H9 (cell line): ENCODE measurements at regions not wholly inside any gene's neighbourhood (a gene's known extent, or its start where the extent isn't known, plus 50 kb on each side); places are given as distances from the start of the nearest gene placed in this dataset.

Experiments
- DNase-seq: peaks from one replicate; pipeline ENCODE4 v3.0.0-alpha.2; 2017
- H2AFZ ChIP-seq: one replicate; pipeline ENCODE4 v1.6.1; 2013; ENCODE audit warnings: mild to moderate bottlenecking, low read length, control low read depth, moderate library complexity
- H2AK5ac ChIP-seq: 2 replicates; pipeline ENCODE4 v1.6.1; 2013; ENCODE audit warnings: low read length, control low read depth, mixed read lengths; ENCODE audit not compliant: insufficient read length
- H2BK120ac ChIP-seq: one replicate; pipeline ENCODE4 v1.6.1; 2013; ENCODE audit warnings: low read depth, mild to moderate bottlenecking, low read length, control low read depth, inconsistent platforms; ENCODE audit not compliant: poor library complexity, severe bottlenecking
- H2BK12ac ChIP-seq: 2 replicates; pipeline ENCODE4 v1.6.1; 2013; ENCODE audit warnings: low read length, control low read depth, mixed read lengths, low read depth; ENCODE audit not compliant: insufficient read length
- H2BK15ac ChIP-seq: 2 replicates; pipeline ENCODE4 v1.6.1; 2013; ENCODE audit warnings: low read depth, low read length, control low read depth
- H2BK20ac ChIP-seq: one replicate; pipeline ENCODE4 v1.6.1; 2013; ENCODE audit warnings: low read depth, mild to moderate bottlenecking, low read length, control low read depth, inconsistent platforms; ENCODE audit not compliant: poor library complexity, severe bottlenecking
- H2BK5ac ChIP-seq: 2 replicates; pipeline ENCODE4 v1.6.1; 2013; ENCODE audit warnings: low read length, control low read depth, mixed read lengths; ENCODE audit not compliant: insufficient read length
- H3K14ac ChIP-seq: 2 replicates; pipeline ENCODE4 v1.6.1; 2013; ENCODE audit warnings: low read length, control low read depth; ENCODE audit not compliant: insufficient read depth
- H3K18ac ChIP-seq: 2 replicates; pipeline ENCODE4 v1.6.1; 2013; ENCODE audit warnings: low read depth, mild to moderate bottlenecking, mixed read lengths, low read length, control low read depth; ENCODE audit not compliant: insufficient read length
- H3K23ac ChIP-seq: 2 replicates; pipeline ENCODE4 v1.6.1; 2013; ENCODE audit warnings: low read length, control low read depth, mixed read lengths, low read depth; ENCODE audit not compliant: insufficient read length
- H3K23me2 ChIP-seq: 2 replicates; pipeline ENCODE4 v1.6.1; 2013; ENCODE audit warnings: low read depth, mild to moderate bottlenecking, mixed read lengths, low read length, control low read depth; ENCODE audit not compliant: insufficient read length, poor library complexity, severe bottlenecking
- H3K27ac ChIP-seq: 2 replicates; pipeline ENCODE4 v1.5.1; 2013; ENCODE audit warnings: low read length, control low read depth, mixed read lengths, low read depth; ENCODE audit not compliant: insufficient read length
- H3K27me3 ChIP-seq: 2 replicates; pipeline ENCODE4 v1.6.1; 2013; ENCODE audit warnings: low read length, control low read depth, inconsistent platforms; ENCODE audit not compliant: insufficient read depth
- H3K4ac ChIP-seq: 2 replicates; pipeline ENCODE4 v1.6.1; 2013; ENCODE audit warnings: low read depth, mild to moderate bottlenecking, control low read depth, inconsistent platforms, low read length, moderate library complexity
- H3K4me1 ChIP-seq: 2 replicates; pipeline ENCODE4 v1.6.1; 2013; ENCODE audit warnings: low read length, control low read depth, inconsistent platforms; ENCODE audit not compliant: insufficient read depth
- H3K4me2 ChIP-seq: 2 replicates; pipeline ENCODE4 v1.6.1; 2013; ENCODE audit warnings: low read length, control low read depth, mixed read lengths; ENCODE audit not compliant: insufficient read length, insufficient read depth
- H3K56ac ChIP-seq: 2 replicates; pipeline ENCODE4 v1.6.1; 2013; ENCODE audit warnings: low read depth, mild to moderate bottlenecking, mixed read lengths, low read length, control low read depth; ENCODE audit not compliant: insufficient read length
- H3K79me1 ChIP-seq: 2 replicates; pipeline ENCODE4 v1.6.1; 2013; ENCODE audit warnings: low read depth, mild to moderate bottlenecking, moderate library complexity, low read length, control low read depth, inconsistent platforms; ENCODE audit not compliant: insufficient read depth, poor library complexity, severe bottlenecking
- H3K79me2 ChIP-seq: 2 replicates; pipeline ENCODE4 v1.6.1; 2013; ENCODE audit warnings: low read length, control low read depth, inconsistent platforms; ENCODE audit not compliant: insufficient read depth
- H3K9ac ChIP-seq: 2 replicates; pipeline ENCODE4 v1.6.1; 2013; ENCODE audit warnings: low read length, control low read depth, mixed read lengths; ENCODE audit not compliant: insufficient read length; ENCODE audit errors: extremely low read depth
- H3K9me3 ChIP-seq: one replicate; pipeline ENCODE4 v1.6.1; 2013; ENCODE audit warnings: low read depth, low read length, inconsistent platforms; ENCODE audit not compliant: control insufficient read depth
- H3T11ph ChIP-seq: one replicate; pipeline ENCODE4 v1.6.1; 2013; ENCODE audit warnings: mild to moderate bottlenecking, low read length, control low read depth, inconsistent platforms
- H4K20me1 ChIP-seq: one replicate; pipeline ENCODE4 v1.6.1; 2013; ENCODE audit not compliant: control insufficient read depth, insufficient read length, insufficient read depth
- H4K5ac ChIP-seq: 2 replicates; pipeline ENCODE4 v1.6.1; 2013; ENCODE audit warnings: low read depth, mild to moderate bottlenecking, mixed read lengths, low read length, control low read depth; ENCODE audit not compliant: insufficient read length
- H4K8ac ChIP-seq: replicated peaks from 2 replicates; pipeline ENCODE4 v1.6.1; 2013; ENCODE audit warnings: low read length, control low read depth, mixed read lengths, low read depth; ENCODE audit not compliant: insufficient read length
- H4K91ac ChIP-seq: 2 replicates; pipeline ENCODE4 v1.6.1; 2013; ENCODE audit warnings: low read depth, mild to moderate bottlenecking, moderate library complexity, mixed read lengths, low read length, control low read depth; ENCODE audit not compliant: insufficient read length
- H3K27ac Mint-ChIP-seq, 3 experiments: 2 replicates in 2 of 3; 3 replicates in 1 of 3; pipeline ENCODE4 v1.8.0; 2020 to 2021; ENCODE audit warnings: mixed read lengths in 3 of 3, mild to moderate bottlenecking in 1 of 3, moderate library complexity in 1 of 3
- H3K27me3 Mint-ChIP-seq: 2 replicates; pipeline ENCODE4 v1.8.0; 2021; ENCODE audit warnings: low read depth, mild to moderate bottlenecking, moderate library complexity, mixed read lengths
- H3K36me3 Mint-ChIP-seq, 3 experiments: 2 replicates in 2 of 3; 3 replicates in 1 of 3; pipeline ENCODE4 v1.8.0; 2020 to 2021; ENCODE audit warnings: low read depth in 3 of 3, mixed read lengths in 3 of 3; ENCODE audit not compliant: insufficient read depth in 1 of 3
- H3K4me1 Mint-ChIP-seq, 2 experiments: 2 replicates each; pipeline ENCODE4 v1.8.0; 2020; ENCODE audit warnings: mixed read lengths in 2 of 2
- H3K4me3 Mint-ChIP-seq, 2 experiments: 2 replicates in 1 of 2; 3 replicates in 1 of 2; pipeline ENCODE4 v1.8.0; 2020 to 2021; ENCODE audit warnings: mild to moderate bottlenecking in 2 of 2, mixed read lengths in 2 of 2, moderate library complexity in 1 of 2
- H3K9me3 Mint-ChIP-seq, 2 experiments: 2 replicates in 1 of 2; 3 replicates in 1 of 2; pipeline ENCODE4 v1.8.0; 2020; ENCODE audit warnings: mild to moderate bottlenecking in 2 of 2, mixed read lengths in 2 of 2, moderate library complexity in 1 of 2
- CTCF ChIP-seq: fragments of 200-600 bp; sonication (generic); conservative IDR thresholded peaks from 3 replicates; pipeline ENCODE4 v1.8.0; 2021; ENCODE audit warnings: antibody characterized with exemption, mild to moderate bottlenecking
- WGBS: extraction: QIAGEN DNeasy Blood & Tissue Kit; methylation state at CpG from one replicate; pipeline ENCODE4 v1.1.7; 2013; ENCODE audit warnings: missing lambda C conversion rate, low lambda C conversion rate, mixed read lengths; ENCODE audit not compliant: insufficient read length; ENCODE audit errors: extremely low coverage; 5-methylcytosine and 5-hydroxymethylcytosine counted together

GRCh38 chr17:14826358-14826757 is 438.8 kb downstream of the PMP22 start:
- H2BK15ac ChIP-seq = no peak overlapping the region
- H3K79me2 ChIP-seq = no peaks in the 10 kb centered on the region
- no CpG with 5 or more reads among the region's 3 CpGs for WGBS
- Mint-ChIP-seq H3K27ac (no peak overlapping the region), H3K36me3 (peaks cover 0 to 8% (median 8%) of the 10 kb centered on the region in 3 experiments; a peak in 4 of 7 replicates), H3K4me1 (0 out of 4 replicates have a peak, but pooled peaks cover 0 to 1% of the 10 kb centered on the region in 2 experiments), H3K4me3 (no peak overlapping the region), H3K27me3 (no peaks in the 10 kb centered on the region; the same call in none of the 2 replicates), H3K9me3 (peaks cover 15 to 16% of the 10 kb centered on the region in 2 experiments)
- H3K79me1 ChIP-seq = no peaks in the 10 kb centered on the region
- no peak overlapping the region for H3K4ac ChIP-seq
- H3K4me1 ChIP-seq = no peaks in the 10 kb centered on the region
- no peaks in the 10 kb centered on the region for H3K23me2 ChIP-seq
- no peaks in the 10 kb centered on the region for H3K9me3 ChIP-seq
- no peak overlapping the region for H3K56ac ChIP-seq
- H2BK12ac ChIP-seq = no peak overlapping the region
- no peak overlapping the region for H4K5ac ChIP-seq
- H2AK5ac ChIP-seq = no peak overlapping the region
- no peak overlapping the region for H3K9ac ChIP-seq
- no peak overlapping the region for H2BK20ac ChIP-seq
- no peak for DNase-seq
- no peaks in the 10 kb centered on the region for H3K27me3 ChIP-seq
- no peak overlapping the region for H4K91ac ChIP-seq
- H3K4me2 ChIP-seq = no peak overlapping the region
- H3K18ac ChIP-seq = no peak overlapping the region
- no peak overlapping the region for H2BK5ac ChIP-seq
- no peak overlapping the region for H3K27ac ChIP-seq
- H3K14ac ChIP-seq = no peak overlapping the region
- H3T11ph ChIP-seq = no peak overlapping the region
- H4K8ac ChIP-seq = no peak overlapping the region
- no peak for TF ChIP-seq CTCF
- H4K20me1 ChIP-seq = no peaks in the 10 kb centered on the region
- no peak overlapping the region for H2BK120ac ChIP-seq
- H2AFZ ChIP-seq = no peak overlapping the region
- no peak overlapping the region for H3K23ac ChIP-seq
